WTC11 (cell line): ENCODE measurements at regions not wholly inside any gene's neighbourhood (a gene's known extent, or its start where the extent isn't known, plus 50 kb on each side); places are given as distances from the start of the nearest gene placed in this dataset.

Experiments used
- ATAC-seq: fragments of 200-7000 bp; cut with Tn5 transposase; 2 replicates; pipeline ENCODE4 v1.10.0; 2021; ENCODE audit warnings: mild to moderate bottlenecking, moderate library complexity
- CTCF ChIA-PET: fragments of 300-600 bp; sonication (Branson Sonifier 250); formaldehyde crosslinking; loops from one replicate; lab custom pipeline; 2021; ENCODE audit warnings: antibody characterized with exemption; lab: Charles Lee
- POLR2A ChIA-PET: fragments of 350-600 bp; sonication (Branson Sonifier 250); formaldehyde crosslinking; loops from one replicate; lab custom pipeline; 2021; ENCODE audit warnings: antibody characterized with exemption; lab: Charles Lee
- DNase-seq: peaks from one replicate; pipeline ENCODE4 v3.0.0; 2021; ENCODE audit warnings: low spot score
- H3K27ac Mint-ChIP-seq: 2 replicates; pipeline ENCODE4 v1.8.0; 2021; ENCODE audit warnings: mixed read lengths
- H3K27me3 Mint-ChIP-seq: 2 replicates; pipeline ENCODE4 v1.8.0; 2021; ENCODE audit warnings: low read depth, mild to moderate bottlenecking, moderate library complexity, mixed read lengths
- H3K36me3 Mint-ChIP-seq: 2 replicates; pipeline ENCODE4 v1.8.0; 2021; ENCODE audit warnings: mixed read lengths
- H3K4me1 Mint-ChIP-seq: 2 replicates; pipeline ENCODE4 v1.8.0; 2022; ENCODE audit warnings: mixed read lengths
- H3K4me3 Mint-ChIP-seq: 2 replicates; pipeline ENCODE4 v1.8.0; 2021; ENCODE audit warnings: mild to moderate bottlenecking, moderate library complexity, mixed read lengths
- H3K9me3 Mint-ChIP-seq: 2 replicates; pipeline ENCODE4 v1.8.0; 2021; ENCODE audit warnings: mixed read lengths
- ATF1 ChIP-seq: sonication (generic); formaldehyde crosslinking; IDR thresholded peaks from 2 replicates; pipeline ENCODE4 v1.8.1; 2023; ENCODE audit warnings: mild to moderate bottlenecking, moderate library complexity, missing genetic modification reagents
- JUN ChIP-seq: sonication (generic); formaldehyde crosslinking; IDR thresholded peaks from 2 replicates; pipeline ENCODE4 v1.8.0; 2023; ENCODE audit warnings: mild to moderate bottlenecking, missing genetic modification reagents
- NFYB ChIP-seq: sonication (generic); formaldehyde crosslinking; conservative IDR thresholded peaks from 2 replicates; pipeline ENCODE4 v1.8.0; 2022; ENCODE audit warnings: low read depth, missing genetic modification reagents
- SOX15 ChIP-seq: fragments of 250-450 bp; sonication (Bioruptor Pico); IDR thresholded peaks from 2 replicates; pipeline ENCODE4 v1.9.0; 2021; ENCODE audit warnings: mild to moderate bottlenecking
- SP1 ChIP-seq: sonication (generic); formaldehyde crosslinking; conservative IDR thresholded peaks from 2 replicates; pipeline ENCODE4 v1.8.1; 2022; ENCODE audit warnings: missing genetic modification reagents
- TEAD1 ChIP-seq: sonication (generic); formaldehyde crosslinking; IDR thresholded peaks from 2 replicates; pipeline ENCODE4 v1.8.0; 2022; ENCODE audit warnings: mild to moderate bottlenecking, missing genetic modification reagents
- TF ChIP-seq, protein P1 (sequence below): sonication (generic); formaldehyde crosslinking; IDR thresholded peaks from 2 replicates; pipeline ENCODE4 v1.8.0; 2022; ENCODE audit warnings: mild to moderate bottlenecking, missing genetic modification reagents
- TF ChIP-seq, protein P2 (sequence below): sonication (generic); formaldehyde crosslinking; IDR thresholded peaks from 2 replicates; pipeline ENCODE4 v1.8.0; 2022; ENCODE audit warnings: missing genetic modification reagents
- TF ChIP-seq, protein P3 (sequence below): sonication (generic); formaldehyde crosslinking; IDR thresholded peaks from 2 replicates; pipeline ENCODE4 v1.8.1; 2022; ENCODE audit warnings: mild to moderate bottlenecking, missing genetic modification reagents, moderate library complexity, borderline replicate concordance
- TF ChIP-seq, protein P4 (sequence below): fragments of 250-450 bp; sonication (Bioruptor Pico); IDR thresholded peaks from 2 replicates; pipeline ENCODE4 v1.9.0; 2021; ENCODE audit warnings: moderate library complexity, mild to moderate bottlenecking, inconsistent platforms, borderline replicate concordance
- TF ChIP-seq, protein P5 (sequence below): fragments of 200-600 bp; IDR thresholded peaks from 2 replicates; pipeline ENCODE4 v1.8.0; 2022; ENCODE audit warnings: antibody characterized with exemption
- TF ChIP-seq, protein P6 (sequence below): sonication (generic); formaldehyde crosslinking; conservative IDR thresholded peaks from 2 replicates; pipeline ENCODE4 v1.8.1; 2023; ENCODE audit warnings: mild to moderate bottlenecking, low read depth, missing genetic modification reagents, moderate library complexity

DNA sequence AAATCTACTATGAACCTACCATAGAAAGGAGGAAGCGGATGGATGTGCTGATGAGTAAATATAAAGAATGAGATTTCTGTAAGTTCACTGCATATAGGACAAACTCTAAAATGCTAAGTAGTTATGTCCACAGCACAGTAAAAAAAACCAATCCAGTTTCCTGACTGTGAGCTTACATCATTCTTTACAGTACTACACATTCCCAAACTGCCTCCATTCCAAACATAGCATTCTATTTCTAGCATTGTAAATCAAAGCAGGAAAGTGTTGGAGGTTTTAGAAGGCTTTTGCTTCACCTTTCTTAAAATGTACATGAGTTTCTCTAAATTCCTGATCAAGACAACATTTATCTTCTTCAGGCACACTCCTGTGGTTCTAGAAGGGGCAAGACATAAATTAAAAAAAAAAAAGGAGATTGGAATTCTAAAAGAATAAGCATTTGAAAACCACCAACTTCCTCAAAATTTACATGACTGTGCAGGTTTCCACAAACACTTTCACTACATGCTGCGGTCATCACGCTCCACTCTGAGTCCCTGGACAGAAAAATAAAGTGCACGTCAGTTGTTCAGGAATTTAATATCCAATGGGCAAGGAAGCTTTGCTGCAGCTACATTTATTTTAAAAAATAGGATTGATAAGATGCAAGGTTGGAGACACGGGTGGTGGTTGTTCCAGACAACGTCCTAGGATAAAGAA, 297.6 kb upstream of the STS start:
- peaks cover 40% of the 10 kb centered on the region for H3K4me1 Mint-ChIP-seq
- ATAC-seq (0 out of 2 replicates have a peak, but pooled peaks have one; percentile 24), DNase-seq (no peak)
- CTCF ChIA-PET = no interaction called here
- peaks cover 23% of the 10 kb centered on the region for H3K9me3 Mint-ChIP-seq
- peak overlapping the region; percentile 98 for H3K27ac Mint-ChIP-seq
- peaks cover 41% of the 10 kb centered on the region for H3K36me3 Mint-ChIP-seq
- POLR2A ChIA-PET = no interaction called here
- H3K27me3 Mint-ChIP-seq = no peaks in the 10 kb centered on the region
- H3K4me3 Mint-ChIP-seq = peak overlapping the region; percentile 49
- no peak for TF ChIP-seq NFYB (CRISPR knock-in tag)
- TF ChIP-seq SP1 (CRISPR knock-in tag) = no peak
- no peak for TF ChIP-seq SOX15
- TF ChIP-seq, protein P1, sequence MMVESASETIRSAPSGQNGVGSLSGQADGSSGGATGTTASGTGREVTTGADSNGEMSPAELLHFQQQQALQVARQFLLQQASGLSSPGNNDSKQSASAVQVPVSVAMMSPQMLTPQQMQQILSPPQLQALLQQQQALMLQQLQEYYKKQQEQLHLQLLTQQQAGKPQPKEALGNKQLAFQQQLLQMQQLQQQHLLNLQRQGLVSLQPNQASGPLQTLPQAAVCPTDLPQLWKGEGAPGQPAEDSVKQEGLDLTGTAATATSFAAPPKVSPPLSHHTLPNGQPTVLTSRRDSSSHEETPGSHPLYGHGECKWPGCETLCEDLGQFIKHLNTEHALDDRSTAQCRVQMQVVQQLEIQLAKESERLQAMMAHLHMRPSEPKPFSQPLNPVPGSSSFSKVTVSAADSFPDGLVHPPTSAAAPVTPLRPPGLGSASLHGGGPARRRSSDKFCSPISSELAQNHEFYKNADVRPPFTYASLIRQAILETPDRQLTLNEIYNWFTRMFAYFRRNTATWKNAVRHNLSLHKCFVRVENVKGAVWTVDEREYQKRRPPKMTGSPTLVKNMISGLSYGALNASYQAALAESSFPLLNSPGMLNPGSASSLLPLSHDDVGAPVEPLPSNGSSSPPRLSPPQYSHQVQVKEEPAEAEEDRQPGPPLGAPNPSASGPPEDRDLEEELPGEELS = no peak
- no peak for TF ChIP-seq JUN (CRISPR knock-in tag)
- TF ChIP-seq, protein P2, sequence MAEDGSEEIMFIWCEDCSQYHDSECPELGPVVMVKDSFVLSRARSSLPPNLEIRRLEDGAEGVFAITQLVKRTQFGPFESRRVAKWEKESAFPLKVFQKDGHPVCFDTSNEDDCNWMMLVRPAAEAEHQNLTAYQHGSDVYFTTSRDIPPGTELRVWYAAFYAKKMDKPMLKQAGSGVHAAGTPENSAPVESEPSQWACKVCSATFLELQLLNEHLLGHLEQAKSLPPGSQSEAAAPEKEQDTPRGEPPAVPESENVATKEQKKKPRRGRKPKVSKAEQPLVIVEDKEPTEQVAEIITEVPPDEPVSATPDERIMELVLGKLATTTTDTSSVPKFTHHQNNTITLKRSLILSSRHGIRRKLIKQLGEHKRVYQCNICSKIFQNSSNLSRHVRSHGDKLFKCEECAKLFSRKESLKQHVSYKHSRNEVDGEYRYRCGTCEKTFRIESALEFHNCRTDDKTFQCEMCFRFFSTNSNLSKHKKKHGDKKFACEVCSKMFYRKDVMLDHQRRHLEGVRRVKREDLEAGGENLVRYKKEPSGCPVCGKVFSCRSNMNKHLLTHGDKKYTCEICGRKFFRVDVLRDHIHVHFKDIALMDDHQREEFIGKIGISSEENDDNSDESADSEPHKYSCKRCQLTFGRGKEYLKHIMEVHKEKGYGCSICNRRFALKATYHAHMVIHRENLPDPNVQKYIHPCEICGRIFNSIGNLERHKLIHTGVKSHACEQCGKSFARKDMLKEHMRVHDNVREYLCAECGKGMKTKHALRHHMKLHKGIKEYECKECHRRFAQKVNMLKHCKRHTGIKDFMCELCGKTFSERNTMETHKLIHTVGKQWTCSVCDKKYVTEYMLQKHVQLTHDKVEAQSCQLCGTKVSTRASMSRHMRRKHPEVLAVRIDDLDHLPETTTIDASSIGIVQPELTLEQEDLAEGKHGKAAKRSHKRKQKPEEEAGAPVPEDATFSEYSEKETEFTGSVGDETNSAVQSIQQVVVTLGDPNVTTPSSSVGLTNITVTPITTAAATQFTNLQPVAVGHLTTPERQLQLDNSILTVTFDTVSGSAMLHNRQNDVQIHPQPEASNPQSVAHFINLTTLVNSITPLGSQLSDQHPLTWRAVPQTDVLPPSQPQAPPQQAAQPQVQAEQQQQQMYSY (CRISPR knock-in tag) = no peak
- TF ChIP-seq, protein P3, sequence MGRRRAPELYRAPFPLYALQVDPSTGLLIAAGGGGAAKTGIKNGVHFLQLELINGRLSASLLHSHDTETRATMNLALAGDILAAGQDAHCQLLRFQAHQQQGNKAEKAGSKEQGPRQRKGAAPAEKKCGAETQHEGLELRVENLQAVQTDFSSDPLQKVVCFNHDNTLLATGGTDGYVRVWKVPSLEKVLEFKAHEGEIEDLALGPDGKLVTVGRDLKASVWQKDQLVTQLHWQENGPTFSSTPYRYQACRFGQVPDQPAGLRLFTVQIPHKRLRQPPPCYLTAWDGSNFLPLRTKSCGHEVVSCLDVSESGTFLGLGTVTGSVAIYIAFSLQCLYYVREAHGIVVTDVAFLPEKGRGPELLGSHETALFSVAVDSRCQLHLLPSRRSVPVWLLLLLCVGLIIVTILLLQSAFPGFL (CRISPR knock-in tag) = no peak
- TF ChIP-seq, protein P4, sequence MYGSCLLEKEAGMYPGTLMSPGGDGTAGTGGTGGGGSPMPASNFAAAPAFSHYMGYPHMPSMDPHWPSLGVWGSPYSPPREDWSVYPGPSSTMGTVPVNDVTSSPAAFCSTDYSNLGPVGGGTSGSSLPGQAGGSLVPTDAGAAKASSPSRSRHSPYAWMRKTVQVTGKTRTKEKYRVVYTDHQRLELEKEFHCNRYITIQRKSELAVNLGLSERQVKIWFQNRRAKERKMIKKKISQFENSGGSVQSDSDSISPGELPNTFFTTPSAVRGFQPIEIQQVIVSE = no peak
- no peak for TF ChIP-seq ATF1 (CRISPR knock-in tag)
- TF ChIP-seq, protein P5, sequence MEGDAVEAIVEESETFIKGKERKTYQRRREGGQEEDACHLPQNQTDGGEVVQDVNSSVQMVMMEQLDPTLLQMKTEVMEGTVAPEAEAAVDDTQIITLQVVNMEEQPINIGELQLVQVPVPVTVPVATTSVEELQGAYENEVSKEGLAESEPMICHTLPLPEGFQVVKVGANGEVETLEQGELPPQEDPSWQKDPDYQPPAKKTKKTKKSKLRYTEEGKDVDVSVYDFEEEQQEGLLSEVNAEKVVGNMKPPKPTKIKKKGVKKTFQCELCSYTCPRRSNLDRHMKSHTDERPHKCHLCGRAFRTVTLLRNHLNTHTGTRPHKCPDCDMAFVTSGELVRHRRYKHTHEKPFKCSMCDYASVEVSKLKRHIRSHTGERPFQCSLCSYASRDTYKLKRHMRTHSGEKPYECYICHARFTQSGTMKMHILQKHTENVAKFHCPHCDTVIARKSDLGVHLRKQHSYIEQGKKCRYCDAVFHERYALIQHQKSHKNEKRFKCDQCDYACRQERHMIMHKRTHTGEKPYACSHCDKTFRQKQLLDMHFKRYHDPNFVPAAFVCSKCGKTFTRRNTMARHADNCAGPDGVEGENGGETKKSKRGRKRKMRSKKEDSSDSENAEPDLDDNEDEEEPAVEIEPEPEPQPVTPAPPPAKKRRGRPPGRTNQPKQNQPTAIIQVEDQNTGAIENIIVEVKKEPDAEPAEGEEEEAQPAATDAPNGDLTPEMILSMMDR = no peak
- TF ChIP-seq TEAD1 (CRISPR knock-in tag) = no peak
- TF ChIP-seq, protein P6, sequence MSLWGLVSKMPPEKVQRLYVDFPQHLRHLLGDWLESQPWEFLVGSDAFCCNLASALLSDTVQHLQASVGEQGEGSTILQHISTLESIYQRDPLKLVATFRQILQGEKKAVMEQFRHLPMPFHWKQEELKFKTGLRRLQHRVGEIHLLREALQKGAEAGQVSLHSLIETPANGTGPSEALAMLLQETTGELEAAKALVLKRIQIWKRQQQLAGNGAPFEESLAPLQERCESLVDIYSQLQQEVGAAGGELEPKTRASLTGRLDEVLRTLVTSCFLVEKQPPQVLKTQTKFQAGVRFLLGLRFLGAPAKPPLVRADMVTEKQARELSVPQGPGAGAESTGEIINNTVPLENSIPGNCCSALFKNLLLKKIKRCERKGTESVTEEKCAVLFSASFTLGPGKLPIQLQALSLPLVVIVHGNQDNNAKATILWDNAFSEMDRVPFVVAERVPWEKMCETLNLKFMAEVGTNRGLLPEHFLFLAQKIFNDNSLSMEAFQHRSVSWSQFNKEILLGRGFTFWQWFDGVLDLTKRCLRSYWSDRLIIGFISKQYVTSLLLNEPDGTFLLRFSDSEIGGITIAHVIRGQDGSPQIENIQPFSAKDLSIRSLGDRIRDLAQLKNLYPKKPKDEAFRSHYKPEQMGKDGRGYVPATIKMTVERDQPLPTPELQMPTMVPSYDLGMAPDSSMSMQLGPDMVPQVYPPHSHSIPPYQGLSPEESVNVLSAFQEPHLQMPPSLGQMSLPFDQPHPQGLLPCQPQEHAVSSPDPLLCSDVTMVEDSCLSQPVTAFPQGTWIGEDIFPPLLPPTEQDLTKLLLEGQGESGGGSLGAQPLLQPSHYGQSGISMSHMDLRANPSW (CRISPR knock-in tag) = no peak
- TF ChIP-seq, all 79 proteins: peak for 0
